Uterus (tissue), 2 donors: ENCODE measurements at regions not wholly inside any gene's neighbourhood (a gene's known extent, or its start where the extent isn't known, plus 50 kb on each side); places are given as distances from the start of the nearest gene placed in this dataset.

ENCODE experiments used
- POLR2A ChIP-seq, 2 donors: fragments of 450-650 bp; IDR thresholded peaks; one replicate each; pipeline ENCODE4 v1.6.1; 2016; ENCODE audit warnings: antibody characterized with exemption in 2 of 2, mild to moderate bottlenecking in 1 of 2, moderate library complexity in 1 of 2
- TF ChIP-seq, protein P1 (sequence below), 4 experiments: fragments of 200-600 bp in 2 of 4; fragments of 450-650 bp in 2 of 4; sonication (generic) in 2 of 4; IDR thresholded peaks; one replicate each; pipeline ENCODE4 v1.5.1; 2016 to 2019; ENCODE audit warnings: antibody characterized with exemption in 4 of 4, mild to moderate bottlenecking in 2 of 4, moderate library complexity in 1 of 4

DNA sequence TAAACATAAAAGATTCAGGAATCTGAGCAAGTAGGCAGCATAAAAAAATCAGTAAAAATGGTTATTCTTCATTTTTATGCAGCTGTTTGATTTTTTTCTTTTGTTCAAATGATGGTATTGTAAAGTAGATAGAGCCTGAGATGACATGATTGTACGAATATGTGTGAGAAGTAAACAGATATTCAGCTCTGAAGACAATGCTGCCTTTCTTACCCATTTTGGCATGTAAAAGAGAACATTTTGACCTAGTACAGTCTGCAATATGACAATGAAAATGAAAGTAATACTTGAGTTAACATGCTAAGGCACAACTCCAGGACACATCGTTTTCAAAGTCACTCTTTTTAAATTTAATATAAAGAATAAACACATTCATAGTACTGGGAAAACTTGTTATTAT lies 95.7 kb upstream of the NCAM2 start:
- no peak for TF ChIP-seq POLR2A (IDR thresholded peaks at IDR 0.05)
- TF ChIP-seq, protein P1, sequence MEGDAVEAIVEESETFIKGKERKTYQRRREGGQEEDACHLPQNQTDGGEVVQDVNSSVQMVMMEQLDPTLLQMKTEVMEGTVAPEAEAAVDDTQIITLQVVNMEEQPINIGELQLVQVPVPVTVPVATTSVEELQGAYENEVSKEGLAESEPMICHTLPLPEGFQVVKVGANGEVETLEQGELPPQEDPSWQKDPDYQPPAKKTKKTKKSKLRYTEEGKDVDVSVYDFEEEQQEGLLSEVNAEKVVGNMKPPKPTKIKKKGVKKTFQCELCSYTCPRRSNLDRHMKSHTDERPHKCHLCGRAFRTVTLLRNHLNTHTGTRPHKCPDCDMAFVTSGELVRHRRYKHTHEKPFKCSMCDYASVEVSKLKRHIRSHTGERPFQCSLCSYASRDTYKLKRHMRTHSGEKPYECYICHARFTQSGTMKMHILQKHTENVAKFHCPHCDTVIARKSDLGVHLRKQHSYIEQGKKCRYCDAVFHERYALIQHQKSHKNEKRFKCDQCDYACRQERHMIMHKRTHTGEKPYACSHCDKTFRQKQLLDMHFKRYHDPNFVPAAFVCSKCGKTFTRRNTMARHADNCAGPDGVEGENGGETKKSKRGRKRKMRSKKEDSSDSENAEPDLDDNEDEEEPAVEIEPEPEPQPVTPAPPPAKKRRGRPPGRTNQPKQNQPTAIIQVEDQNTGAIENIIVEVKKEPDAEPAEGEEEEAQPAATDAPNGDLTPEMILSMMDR (IDR thresholded peaks at IDR 0.05): no peak
